GM06990 (cell line): ENCODE measurements at regions not wholly inside any gene's neighbourhood (a gene's known extent, or its start where the extent isn't known, plus 50 kb on each side); places are given as distances from the start of the nearest gene placed in this dataset.

Source experiments
- DNase-seq: peaks from one replicate; pipeline ENCODE4 v3.0.0-alpha.2; 2011; ENCODE audit not compliant: insufficient read length; ENCODE audit errors: extremely low read depth
- H3K27me3 ChIP-seq: replicated peaks from 2 replicates; pipeline ENCODE4 v1.6.0; 2011; ENCODE audit warnings: low read length; ENCODE audit not compliant: control insufficient read depth, insufficient read depth
- H3K36me3 ChIP-seq: 2 replicates; pipeline ENCODE4 v1.5.1; 2011; ENCODE audit warnings: low read length; ENCODE audit not compliant: control insufficient read depth, insufficient read depth
- H3K4me3 ChIP-seq: replicated peaks from 2 replicates; pipeline ENCODE4 v1.5.1; 2011; ENCODE audit warnings: low read depth, mild to moderate bottlenecking, control low read depth, low read length
- CTCF ChIP-seq: IDR thresholded peaks from 2 replicates; pipeline ENCODE4 v1.5.1; 2011; ENCODE audit warnings: low read length, control low read depth, mild to moderate bottlenecking, inconsistent platforms; ENCODE audit not compliant: insufficient read depth, poor library complexity, severe bottlenecking

GRCh38 chr9:89749500-89750116, 144.8 kb downstream of the GADD45G start:
- no peak overlapping the region for H3K4me3 ChIP-seq
- DNase-seq: no peak
- no peaks in the 10 kb centered on the region for H3K36me3 ChIP-seq
- no peak for TF ChIP-seq CTCF
- no peaks in the 10 kb centered on the region; the same call in 1 of the 2 replicates for H3K27me3 ChIP-seq

GRCh38 chr9:89750117-89750791, 145.4 kb downstream of the GADD45G start:
- peaks cover 1% of the 10 kb centered on the region for H3K27me3 ChIP-seq
- H3K36me3 ChIP-seq: no peaks in the 10 kb centered on the region
- DNase-seq: no peak
- no peak overlapping the region for H3K4me3 ChIP-seq
- no peak for TF ChIP-seq CTCF

GRCh38 chr9:89751079-89751825, 146.4 kb downstream of the GADD45G start:
- H3K4me3 ChIP-seq: no peak overlapping the region
- H3K36me3 ChIP-seq: no peaks in the 10 kb centered on the region
- no peak for DNase-seq
- H3K27me3 ChIP-seq: peaks cover 3% of the 10 kb centered on the region
- no peak for TF ChIP-seq CTCF

GRCh38 chr9:89752154-89752553, 147.3 kb downstream of the GADD45G start:
- H3K27me3 ChIP-seq: peaks cover 3% of the 10 kb centered on the region
- H3K4me3 ChIP-seq: no peak overlapping the region
- DNase-seq: no peak
- no peak for TF ChIP-seq CTCF
- H3K36me3 ChIP-seq: no peaks in the 10 kb centered on the region

GRCh38 chr9:89753472-89754055, 148.8 kb downstream of the GADD45G start:
- peaks cover 5% of the 10 kb centered on the region for H3K27me3 ChIP-seq
- TF ChIP-seq CTCF: no peak
- DNase-seq: no peak
- no peak overlapping the region for H3K4me3 ChIP-seq
- no peaks in the 10 kb centered on the region for H3K36me3 ChIP-seq
